RWPE2 (cell line): ENCODE measurements at regions not wholly inside any gene's neighbourhood (a gene's known extent, or its start where the extent isn't known, plus 50 kb on each side); places are given as distances from the start of the nearest gene placed in this dataset.
"Not testable (repeated sequence)": the region's sequence is repeated elsewhere in the genome, so short reads cannot be mapped to it uniquely, and the experiment has no call there.

Experiments used
- ATAC-seq: fragments of 200-7000 bp; cut with Tn5 transposase; 3 replicates; pipeline ENCODE4 v1.9.1; 2021; ENCODE audit warnings: low read depth
- DNase-seq: peaks from one replicate; pipeline ENCODE4 v3.0.0-alpha.2; 2020; ENCODE audit warnings: low spot score
- H3K27ac ChIP-seq: fragments of 450-650 bp; 2 replicates; pipeline ENCODE4 v1.5.1; 2017; ENCODE audit warnings: mild to moderate bottlenecking; ENCODE audit not compliant: poor library complexity, severe bottlenecking
- H3K27me3 ChIP-seq: fragments of 250-450 bp; sonication (Bioruptor Pico); 2 replicates; pipeline ENCODE4 v1.5.1; 2021; ENCODE audit warnings: mild to moderate bottlenecking, moderate library complexity; ENCODE audit not compliant: insufficient read depth, poor library complexity, severe bottlenecking
- H3K36me3 ChIP-seq: fragments of 250-450 bp; sonication (Bioruptor Pico); 2 replicates; pipeline ENCODE4 v1.5.1; 2020; ENCODE audit warnings: low read depth, mild to moderate bottlenecking, moderate library complexity
- H3K4me1 ChIP-seq: fragments of 250-450 bp; sonication (Bioruptor Pico); 2 replicates; pipeline ENCODE4 v1.5.1; 2021; ENCODE audit warnings: mild to moderate bottlenecking, moderate library complexity; ENCODE audit not compliant: insufficient read depth, poor library complexity, severe bottlenecking
- H3K4me3 ChIP-seq: fragments of 250-450 bp; sonication (Bioruptor Pico); 2 replicates; pipeline ENCODE4 v1.5.1; 2021; ENCODE audit warnings: mild to moderate bottlenecking, moderate library complexity; ENCODE audit not compliant: severe bottlenecking
- H3K9me3 ChIP-seq: fragments of 250-450 bp; sonication (Bioruptor Pico); 2 replicates; pipeline ENCODE4 v1.5.1; 2021; ENCODE audit warnings: mild to moderate bottlenecking, moderate library complexity; ENCODE audit not compliant: severe bottlenecking
- CTCF ChIP-seq: fragments of 450-650 bp; IDR thresholded peaks from one replicate; pipeline ENCODE4 v1.5.1; 2017; ENCODE audit warnings: mild to moderate bottlenecking, moderate library complexity; ENCODE audit not compliant: poor library complexity, severe bottlenecking

DNA sequence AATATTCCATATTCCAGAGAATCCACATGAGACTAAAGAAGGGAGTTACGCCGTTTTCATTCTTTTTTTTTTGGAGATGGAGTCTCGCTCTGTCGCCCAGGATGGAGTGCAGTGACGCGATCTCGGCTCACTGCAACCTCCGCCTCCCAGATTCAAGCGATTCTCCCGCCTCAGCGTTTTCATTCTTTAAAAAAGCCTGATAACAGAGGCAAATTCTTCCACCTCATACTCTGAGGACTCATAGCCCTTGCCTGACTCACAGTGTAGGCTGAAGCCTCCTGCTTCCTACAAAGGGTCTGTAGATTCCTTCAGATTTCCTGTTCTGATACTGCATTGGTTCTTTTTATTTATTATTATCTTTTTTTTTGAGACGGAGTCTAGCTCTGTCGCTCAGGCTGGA is 210.5 kb downstream of the SH3BGRL start:
- no peak overlapping the region for H3K4me3 ChIP-seq
- no peak for DNase-seq
- no peak for TF ChIP-seq CTCF
- H3K4me1 ChIP-seq: no peaks in the 10 kb centered on the region
- no peaks in the 10 kb centered on the region for H3K27me3 ChIP-seq
- H3K36me3 ChIP-seq: no peaks in the 10 kb centered on the region
- no peak overlapping the region for H3K27ac ChIP-seq
- no peak for ATAC-seq
- H3K9me3 ChIP-seq: no peaks in the 10 kb centered on the region

GRCh38 chrX:81412857-81413256 is 211.0 kb downstream of the SH3BGRL start:
- not testable (repeated sequence) for H3K9me3 ChIP-seq, H3K36me3 ChIP-seq, DNase-seq, H3K4me1 ChIP-seq, H3K27ac ChIP-seq, ATAC-seq, H3K27me3 ChIP-seq, H3K4me3 ChIP-seq

- no peaks in the 10 kb centered on the region for H3K9me3 ChIP-seq
- no peak overlapping the region for H3K4me3 ChIP-seq
- no peaks in the 10 kb centered on the region for H3K4me1 ChIP-seq
- no peaks in the 10 kb centered on the region for H3K36me3 ChIP-seq
- ATAC-seq (no peak), DNase-seq (no peak)
- H3K27ac ChIP-seq: no peak overlapping the region
- no peaks in the 10 kb centered on the region for H3K27me3 ChIP-seq
- peak; percentile 8 for TF ChIP-seq CTCF
Measured at GRCh38 chrX:81414630-81415029, 212.7 kb downstream of the SH3BGRL start.
